ENCODE measurements at regions not wholly inside any gene's neighbourhood (a gene's known extent, or its start where the extent isn't known, plus 50 kb on each side); places are given as distances from the start of the nearest gene placed in this dataset.

DNA sequence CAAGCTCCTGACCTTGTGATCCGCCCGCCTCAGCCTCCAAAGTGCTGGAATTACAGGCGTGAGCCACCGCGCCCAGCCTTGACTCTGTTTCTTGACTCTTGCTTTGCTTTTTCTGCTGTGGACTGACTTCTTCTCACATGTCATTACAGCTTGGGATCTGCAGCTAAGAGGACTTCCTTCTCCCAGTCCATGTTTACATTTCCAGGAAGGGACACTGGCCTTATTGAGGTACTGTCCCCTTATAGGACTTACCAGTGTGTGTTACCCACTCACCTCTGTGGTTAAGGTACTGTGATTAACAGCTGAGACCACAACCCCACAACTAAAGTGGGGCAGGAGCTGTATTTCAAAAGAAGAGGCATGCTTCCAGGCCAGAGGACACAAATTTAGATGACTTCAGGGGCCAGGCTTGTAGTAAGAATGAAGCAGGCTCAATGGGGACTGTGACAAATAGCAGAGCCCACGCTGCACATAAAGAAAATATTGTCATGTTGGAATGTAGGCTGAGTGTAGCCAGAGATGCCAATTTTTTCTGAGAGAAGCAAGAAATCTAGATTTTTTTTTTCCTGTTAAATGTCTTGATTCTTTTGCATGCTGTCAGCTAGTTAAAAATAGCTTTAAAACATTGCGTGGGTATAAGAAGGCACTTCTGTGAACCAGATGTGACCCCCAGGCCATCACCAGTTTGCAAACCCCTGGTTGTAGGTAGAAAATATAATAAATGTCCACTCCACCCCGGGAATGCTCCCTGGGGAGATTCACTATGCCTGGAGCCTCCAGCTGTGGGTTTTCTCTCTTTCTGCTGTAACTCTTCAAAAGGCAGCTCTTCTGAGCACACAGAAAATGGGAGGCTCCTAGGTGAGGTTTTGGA is 75.0 kb downstream of the PTPDC1 start:
- no peak for DNase-seq

DNA sequence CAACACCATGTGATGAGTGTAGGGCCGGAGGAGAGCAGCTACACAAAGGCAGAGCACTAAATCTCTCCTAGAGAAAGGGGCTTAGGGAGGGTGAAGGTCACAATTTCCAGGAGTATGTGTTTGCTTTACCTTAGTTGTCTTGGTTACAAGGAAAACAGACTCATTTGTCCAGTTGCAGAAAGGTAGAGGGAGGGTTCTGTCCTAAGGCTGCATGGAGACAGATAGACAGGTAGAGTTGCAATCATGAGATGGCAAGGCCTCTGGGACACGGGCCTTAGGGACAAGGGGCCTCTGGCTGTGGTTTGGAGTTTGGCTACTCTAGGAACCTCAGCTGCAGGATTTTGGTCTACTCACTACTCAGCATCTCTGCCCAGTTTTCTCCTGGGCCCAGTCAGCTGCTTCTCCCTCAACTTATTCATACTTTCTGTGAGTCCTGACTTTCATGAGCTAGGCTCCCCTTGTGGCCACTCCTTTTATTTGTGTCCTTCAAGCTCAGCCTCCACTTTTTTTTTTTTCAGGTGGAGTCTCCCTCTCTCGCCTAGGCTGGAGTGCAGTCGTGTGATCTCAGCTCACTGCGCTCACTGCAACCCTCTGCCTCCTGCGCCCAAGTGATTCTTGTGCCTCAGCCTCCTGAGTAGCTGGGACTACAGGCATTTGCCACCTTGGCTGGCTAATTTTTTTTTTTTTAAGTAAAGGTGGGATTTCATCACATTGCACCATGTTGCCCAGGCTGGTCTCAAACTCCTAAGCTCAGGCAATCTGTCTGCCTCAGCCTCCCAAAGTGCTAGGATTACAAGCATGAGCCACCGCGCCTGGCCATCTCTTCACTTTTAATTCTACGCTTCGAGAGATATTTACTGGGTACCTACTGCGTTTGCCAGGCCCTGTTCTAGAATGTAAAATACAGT is 76.6 kb downstream of the PTPDC1 start:
- peak in 1 of 2 experiments; percentile 23 for DNase-seq

DNA sequence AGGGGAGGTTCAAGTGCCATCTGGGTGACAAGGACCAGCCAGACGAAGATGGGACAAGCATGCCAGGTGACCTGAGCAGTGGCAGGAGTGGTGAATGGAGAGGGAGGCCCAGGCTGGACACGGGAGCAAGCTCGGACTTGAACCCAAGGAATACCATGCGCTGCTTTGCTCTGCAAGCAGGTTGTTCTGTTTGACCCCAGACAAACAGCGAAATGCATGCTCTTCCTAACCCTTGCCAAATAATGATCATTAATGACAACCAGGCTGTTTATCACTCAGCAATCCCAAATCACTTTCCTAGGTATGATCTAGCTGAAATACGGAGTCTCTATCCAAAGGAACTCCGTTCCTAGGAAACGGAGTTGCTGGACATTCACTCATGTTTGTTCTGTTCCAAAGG is 77.4 kb downstream of the PTPDC1 start:
- DNase-seq: no peak

DNA sequence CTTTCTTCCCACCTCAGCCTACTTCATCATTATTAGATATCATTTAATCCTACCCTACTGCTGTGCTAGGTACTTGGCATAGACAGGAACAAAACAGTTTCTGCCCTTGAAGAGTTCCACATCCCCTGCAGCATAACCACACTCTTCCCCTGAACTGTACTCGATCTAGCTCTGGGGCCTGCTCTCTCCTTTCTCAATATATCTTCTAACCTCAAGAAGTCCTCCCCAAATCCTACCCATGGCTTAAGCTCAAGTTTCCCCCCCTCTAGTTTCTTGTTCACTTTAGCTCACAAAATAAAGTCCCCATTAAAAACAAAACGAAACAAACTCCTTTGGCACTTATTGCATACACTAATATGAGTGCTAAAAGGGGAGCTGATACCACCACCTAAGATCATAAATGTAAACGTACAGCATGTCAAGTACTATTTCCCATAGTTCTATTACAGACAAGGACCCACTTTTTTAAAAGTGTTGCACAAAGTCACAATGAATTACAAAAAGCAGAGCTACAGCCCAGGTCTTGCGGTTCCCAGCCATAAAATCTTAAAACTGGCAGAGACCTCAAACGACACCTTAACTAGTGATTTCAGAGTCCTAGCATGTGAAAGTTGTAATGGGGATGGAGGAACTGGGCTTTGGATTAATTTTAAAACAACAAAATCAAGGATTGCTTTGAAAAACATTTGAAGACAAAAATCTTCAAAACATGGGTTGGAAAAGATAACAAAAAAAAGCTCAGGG is 80.7 kb downstream of the PTPDC1 start:
- no peak for DNase-seq

DNA sequence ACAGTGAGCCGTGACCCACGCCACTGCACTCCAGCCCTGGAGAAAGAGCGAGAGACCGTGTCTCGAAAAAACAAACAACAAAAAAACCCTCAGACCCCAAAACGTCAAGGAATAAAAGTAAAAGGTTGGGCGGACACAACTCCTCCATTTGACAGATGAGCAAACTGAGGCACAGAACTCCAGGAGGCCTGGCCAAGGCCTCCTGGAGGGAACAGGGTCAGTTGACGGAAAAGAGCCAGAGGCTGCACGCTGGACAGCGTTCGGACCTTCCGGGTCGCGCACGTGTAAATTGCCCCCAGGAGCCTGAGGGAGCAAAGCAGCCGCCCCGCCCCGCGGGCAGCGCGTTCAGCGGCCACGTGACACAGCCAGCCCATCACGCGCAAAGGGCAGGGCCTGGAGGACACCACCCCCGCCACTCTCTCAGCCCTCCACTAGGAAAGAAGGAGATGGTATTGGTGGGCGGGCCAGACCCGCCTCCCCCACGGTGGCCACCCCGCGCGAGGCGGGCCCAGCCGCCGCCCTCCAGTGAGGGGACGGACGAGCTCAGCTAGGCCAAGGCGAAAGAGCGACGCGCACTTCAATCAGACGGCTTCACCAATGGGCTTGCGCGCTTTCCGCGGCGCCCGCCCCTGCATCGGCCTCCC is 81.5 kb downstream of the PTPDC1 start:
- peak; percentile 96 for DNase-seq

DNA sequence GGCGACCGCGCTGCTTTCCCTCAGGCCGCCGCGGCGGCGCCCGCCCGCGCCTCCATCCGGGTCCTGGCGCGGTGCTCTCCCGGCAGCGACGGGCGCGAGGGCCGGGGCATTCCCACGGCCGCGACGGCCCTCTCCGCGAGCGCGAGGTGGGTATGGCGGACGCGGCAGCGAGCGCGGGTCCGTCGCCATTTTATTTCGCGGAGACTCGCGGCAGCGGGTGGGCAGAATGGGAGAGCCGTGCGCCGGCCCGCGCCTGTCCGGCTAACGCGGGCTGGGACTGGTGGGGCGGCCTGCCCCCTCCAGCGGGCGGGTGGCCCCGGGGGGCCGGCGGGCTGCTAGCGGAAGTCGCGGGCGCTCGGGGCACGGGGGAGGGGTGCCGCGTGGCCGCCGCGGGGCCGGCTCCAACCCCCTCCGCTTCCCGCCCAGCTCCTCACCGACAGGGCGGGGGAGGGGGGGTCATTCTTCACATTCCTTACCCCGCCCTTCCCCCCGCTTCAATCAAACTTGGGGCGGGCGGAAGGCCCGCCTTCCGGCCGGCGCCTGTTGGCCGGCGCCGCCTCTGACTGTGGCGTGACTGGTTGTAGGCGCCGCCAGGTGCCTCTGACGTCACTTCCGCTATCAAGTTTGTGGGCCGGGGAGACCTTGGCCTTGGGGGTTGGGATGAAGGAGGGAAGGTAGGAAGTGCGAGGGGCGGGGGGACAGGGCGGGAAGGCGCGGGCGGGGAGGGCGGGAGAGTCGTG is 82.1 kb downstream of the PTPDC1 start:
- DNase-seq: peak; percentile 98

DNA sequence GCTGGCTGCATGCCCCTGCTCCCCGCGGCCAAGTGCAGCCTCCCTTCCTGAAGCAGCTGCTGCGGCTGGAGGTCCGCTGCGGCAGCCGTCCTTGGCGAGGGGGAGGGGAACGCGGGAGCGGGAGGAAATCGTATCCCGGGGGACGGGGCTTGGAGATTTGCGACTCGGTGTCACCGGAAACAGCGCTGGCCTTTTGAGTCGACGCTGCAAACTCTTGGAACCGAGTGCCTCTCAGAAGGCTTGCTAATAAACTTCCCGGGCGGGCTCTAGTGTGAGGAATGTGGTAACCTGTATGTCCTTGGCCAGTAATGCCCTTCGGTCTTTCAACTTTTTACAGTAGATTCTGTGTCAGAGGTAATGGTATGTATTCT is 82.7 kb downstream of the PTPDC1 start:
- peak in 1 of 2 experiments; percentile 92 for DNase-seq

DNA sequence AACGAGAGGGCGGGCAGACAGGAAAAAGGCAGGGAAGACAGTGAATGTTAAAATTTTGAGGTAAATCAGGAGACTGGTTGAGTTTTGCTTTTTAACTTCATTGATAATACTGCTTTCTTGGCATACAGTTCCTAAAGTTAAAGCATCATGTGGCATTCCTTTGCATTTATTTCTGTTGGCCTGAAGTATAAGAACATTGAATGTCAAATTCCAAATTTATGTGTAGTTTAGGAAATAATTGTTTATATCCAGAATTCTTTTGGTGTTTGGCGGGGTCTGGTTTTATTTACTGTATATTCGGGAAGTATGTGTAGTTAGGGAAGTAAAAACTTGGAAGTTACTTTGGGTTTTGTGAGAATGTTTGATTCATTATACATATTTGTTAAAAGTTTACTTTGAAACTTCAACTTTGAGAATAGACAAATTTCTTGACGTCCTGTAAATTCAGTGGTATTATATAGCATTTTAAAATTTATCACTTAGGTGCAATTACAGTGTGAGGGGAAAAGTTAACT is 83.2 kb downstream of the PTPDC1 start:
- no peak for DNase-seq

DNA sequence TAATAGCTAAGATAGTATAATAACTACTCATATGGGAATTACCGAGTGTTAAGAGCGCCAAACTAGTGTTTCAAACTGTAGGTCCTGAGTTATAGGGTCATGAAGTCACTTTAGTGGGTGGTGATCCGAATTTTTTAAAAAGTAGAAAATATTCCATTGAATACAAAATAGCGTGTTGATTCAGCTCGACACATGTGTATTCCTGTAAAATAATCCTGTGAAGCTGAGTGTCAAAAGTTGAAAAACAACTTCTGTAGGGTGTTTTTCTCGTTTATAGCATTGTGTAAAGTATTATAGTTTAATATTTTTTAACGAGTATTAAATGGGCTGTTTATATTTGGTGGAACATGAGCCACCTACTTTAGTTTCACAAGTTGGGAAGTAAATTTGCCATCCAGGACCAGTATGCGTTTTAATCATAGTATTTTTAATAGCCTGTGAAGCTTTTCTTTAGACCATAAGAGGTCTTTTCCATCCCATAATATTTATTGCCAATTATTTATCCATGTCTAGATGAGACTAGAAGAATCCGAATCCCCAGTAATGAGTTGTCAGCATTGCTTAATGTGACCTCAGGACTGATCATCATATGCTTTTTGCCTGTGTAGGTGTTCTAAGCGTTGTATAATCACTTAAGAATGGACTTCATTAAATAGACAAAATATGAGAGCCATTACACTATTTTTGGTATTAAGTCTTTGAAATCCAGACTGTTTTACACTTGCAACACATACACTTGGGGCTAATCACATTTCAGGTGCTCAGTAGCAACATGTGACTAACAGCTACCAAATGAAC is 84.1 kb downstream of the PTPDC1 start:
- DNase-seq: no peak

DNA sequence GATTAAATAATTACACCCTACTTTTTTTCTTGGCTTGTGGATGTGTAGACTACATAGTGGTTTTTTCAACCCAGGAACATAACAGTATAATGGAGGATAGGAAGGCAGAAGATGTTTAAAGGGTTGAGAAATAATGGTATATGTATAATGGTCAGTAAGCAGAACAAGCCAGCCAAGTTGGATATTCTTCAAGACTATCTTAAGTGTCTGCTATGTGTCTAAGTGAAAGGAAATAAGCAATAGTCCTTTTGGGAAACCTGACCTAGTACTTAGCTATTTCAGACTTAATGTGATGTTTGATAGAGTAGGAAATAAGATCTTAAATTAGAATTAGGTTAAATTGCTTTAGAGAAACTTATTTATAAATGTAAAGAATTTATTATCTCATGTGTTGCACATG is 85.7 kb downstream of the PTPDC1 start:
- DNase-seq: no peak

DNA sequence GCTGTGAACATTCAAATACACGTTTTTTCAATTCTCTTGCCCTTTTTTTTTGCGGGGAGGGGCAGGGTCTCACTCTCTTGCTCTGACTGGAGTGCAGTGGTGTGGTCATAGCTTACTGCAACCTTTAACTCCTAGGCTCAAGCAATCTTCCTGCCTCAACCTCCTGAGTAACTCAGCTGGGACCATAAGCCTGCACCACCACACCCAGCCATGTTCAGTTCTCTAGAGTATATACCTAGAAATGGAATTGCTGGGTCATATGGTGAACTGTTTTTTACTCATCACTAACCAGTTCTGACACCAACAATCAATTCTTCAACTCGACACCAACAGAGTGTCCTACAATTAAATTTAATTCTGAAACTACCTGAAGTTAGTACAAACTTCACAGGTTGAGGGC is 85.5 kb upstream of the ZNF169 start:
- DNase-seq: no peak

DNA sequence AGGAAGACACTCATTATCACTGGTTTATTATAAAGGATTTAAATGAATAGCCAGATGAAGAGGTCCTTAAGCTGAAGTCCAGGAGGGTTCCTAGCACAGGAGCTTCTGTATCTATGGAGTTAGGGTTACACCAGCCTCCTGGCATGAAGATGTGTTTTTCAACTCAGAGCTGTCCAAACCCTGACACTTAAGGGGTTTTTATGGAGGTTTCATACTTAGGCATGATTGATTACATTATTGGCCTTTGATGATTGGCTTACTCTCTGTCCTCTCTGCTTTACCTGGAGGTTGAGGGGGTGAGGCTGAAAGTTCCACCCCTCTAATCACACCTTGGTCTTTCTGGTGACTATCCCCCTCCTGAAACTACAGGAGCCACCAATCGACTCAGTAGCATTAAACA is 84.9 kb upstream of the ZNF169 start:
- DNase-seq: no peak

DNA sequence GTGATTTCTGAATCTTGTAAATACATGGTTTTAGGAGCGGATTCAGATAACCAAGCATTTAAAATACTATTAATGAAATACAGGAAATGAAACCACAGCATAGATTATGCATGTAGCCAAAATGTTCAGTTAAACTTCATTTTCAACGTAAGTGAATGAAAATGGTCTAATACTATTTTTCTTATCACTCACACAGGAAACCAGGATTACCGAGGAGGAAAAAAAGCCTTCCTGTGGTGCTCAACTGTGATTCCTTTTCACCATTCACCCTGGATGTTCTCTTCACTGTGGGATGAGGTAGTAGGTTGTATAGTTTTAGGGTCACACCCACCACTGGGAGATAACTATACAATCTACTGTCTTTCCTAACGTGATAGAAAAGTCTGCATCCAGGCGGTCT is 83.4 kb upstream of the ZNF169 start:
- no peak for DNase-seq

DNA sequence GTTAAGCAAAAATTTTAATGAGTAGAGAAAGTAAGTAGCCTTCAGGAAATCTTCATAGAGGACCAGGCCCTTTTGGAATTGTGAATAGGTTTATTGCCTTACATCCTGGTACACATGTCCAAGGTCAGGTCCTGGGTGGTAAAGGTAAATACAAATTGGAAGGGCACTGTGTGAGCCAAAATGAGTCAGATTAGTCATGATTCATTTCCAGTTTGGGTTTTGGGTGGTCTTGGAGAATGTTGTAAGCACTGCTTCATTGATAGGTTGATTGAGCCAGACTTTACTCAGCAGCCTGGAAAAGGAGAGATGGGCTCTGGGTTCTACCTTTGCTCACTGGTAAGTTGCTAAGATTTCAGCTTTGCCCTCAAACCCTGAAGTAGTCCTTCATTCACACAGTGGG is 82.5 kb upstream of the ZNF169 start:
- no peak for DNase-seq

DNA sequence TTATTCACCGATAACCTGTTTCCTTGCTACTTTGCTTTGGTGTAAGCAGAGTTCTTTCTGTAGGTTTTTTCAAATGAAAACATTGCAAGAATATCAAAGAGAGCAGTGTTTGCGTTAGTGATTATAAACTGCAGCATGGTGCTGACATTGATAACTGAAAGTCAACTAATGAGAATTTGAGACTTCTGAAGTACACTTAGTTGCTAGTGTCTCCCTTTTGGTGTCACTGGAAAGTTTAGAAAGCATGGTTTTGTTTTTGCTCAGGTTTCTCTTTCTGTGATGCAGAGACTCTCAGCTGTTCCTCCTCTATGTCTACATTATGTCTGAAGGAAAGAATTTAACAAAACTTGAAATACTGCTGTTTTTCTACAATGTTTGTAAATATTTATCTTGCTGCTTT is 80.2 kb upstream of the ZNF169 start:
- DNase-seq: no peak

DNA sequence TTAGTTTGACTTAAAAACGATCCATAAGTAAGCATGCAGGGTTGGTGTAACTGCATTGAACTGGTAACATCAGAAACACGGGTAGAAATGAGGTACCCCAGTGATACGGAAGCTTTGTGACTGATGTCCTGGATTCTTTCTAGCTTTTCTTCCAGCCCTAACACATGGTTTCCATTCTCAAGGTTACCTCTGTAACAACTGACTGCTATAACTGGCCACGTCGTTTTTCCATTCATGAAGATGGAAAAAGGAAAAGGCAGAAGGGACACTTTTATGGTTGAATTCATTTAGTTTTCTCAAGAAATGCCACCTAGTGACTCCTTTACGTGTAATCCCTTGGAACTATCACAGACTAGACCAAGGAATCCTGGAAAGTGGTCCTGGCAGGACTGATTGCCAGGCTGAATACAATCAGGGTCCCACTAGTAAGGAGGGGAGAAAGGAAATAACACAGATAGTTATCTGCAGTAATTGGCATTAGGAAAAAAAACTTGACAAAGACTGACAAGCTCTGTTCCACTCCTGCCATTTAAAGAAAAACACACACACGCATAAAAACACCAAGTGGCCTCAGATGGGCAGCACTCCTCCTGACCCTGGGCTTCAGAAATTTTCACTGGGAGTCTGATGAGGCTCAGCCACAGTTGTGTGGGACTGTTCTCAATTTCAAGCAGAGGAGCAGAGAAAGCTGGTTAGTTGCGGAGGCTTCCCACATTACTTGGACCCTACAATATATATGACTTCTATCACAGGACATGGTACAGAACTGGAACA is 77.5 kb upstream of the ZNF169 start:
- no peak for DNase-seq

DNA sequence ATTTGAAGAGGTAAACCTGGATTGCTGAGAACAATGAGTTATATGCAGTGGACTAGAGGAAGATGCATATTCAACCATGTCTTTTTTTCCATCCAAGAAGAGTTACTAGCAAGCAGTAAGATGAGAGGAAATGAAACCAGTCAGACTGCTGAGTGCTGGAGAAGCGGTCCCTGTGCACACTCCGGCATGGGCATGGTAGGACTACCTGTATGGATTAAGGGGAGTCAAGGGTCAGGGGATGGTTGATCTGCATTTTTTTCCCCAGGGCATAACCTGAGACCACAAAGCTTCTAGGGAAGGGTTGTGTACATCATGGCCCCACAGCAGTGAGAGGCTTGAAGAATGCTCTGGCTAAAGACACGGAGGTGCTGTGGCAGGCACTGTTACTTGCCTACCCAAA is 76.6 kb upstream of the ZNF169 start:
- no peak for DNase-seq

DNA sequence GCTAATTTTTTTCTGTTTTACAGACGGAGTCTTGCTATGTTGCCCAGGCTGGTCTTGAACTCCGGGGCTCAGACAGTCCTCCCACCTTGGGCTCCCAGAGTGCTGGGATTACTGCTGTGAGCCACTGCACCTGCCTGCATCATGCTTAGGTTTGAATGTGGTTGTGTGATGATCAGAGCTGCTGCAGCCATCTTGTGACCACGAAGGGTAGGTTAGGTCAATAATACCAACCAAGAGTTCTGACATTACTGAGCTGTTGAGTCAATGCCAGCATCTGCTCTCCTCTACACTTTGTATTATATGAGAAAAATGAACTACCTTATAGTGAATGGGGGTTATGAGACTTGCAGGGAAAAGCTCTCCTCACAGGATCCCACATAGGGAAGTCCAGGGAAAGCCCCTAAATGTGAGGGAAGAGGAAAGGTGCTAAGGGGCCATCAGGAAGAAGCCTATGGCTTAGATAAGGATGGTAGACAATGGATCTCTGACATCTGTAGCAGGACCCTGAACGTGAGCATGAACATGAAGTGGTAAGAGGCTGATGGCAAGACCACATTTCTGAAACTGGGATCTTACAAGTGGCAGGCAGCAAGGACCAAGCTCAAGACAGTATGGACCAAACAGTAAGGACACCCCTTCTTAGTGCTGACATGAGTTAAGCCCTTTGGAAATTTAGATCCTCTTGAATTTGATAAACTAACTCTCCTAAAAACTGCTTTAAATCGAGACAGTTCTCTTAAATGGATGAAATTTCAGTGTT is 75.7 kb upstream of the ZNF169 start:
- DNase-seq: no peak

DNA sequence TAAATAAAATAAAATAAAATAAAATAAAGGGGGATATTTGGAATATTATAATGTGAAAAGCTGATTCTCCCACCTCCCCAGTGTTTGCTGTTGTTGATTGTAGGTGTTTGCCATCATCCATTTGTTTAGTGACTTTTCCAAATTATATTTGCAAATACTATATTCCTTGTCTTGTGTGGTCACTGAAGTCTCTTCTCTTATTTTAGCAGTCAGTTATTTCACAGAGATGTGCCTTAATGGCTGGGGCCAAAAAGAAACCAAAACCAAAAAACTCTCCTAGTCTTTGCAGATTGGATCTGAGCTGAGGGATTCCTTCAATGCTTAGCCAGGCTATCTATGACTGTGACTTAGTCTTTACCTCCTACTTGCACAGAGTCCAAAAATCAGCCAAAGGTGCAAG is 70.9 kb upstream of the ZNF169 start:
- DNase-seq: no peak
